ENCODE measurements at regions not wholly inside any gene's neighbourhood (a gene's known extent, or its start where the extent isn't known, plus 50 kb on each side); places are given as distances from the start of the nearest gene placed in this dataset.

- no peak overlapping the region for H3K14ac ChIP-seq (replicated peaks; ENCODE audit: low read depth, low read length)
- no peak overlapping the region for H3K4me3 ChIP-seq (ENCODE audit: insufficient read depth, low read depth, low read length)
- H3K36me3 ChIP-seq (ENCODE audit: control insufficient read depth, insufficient read depth, low read length) = no peaks in the 10 kb centered on the region
- H4K5ac ChIP-seq (ENCODE audit: low read depth, low read length) = no peak overlapping the region
- H3K9ac ChIP-seq (ENCODE audit: low read depth, low read length) = no peak overlapping the region
- H3K27ac ChIP-seq (ENCODE audit: insufficient read depth, low read length) = no peak overlapping the region
- no peak overlapping the region for H2BK20ac ChIP-seq (ENCODE audit: low read depth, low read length)
- H2AK9ac ChIP-seq (replicated peaks; ENCODE audit: low read depth, low read length, poor library complexity) = no peak overlapping the region
- no peak overlapping the region for H2AK5ac ChIP-seq (ENCODE audit: low read depth, low read length)
- no peak overlapping the region for H3K23ac ChIP-seq (ENCODE audit: low read depth, low read length)
- no TSS peak for BruUV-seq (replicated peaks)
- ATAC-seq (ENCODE audit: low read depth) = no peak
- no peak overlapping the region for H4K91ac ChIP-seq (ENCODE audit: insufficient read depth, low read depth, low read length)
- H2AFZ ChIP-seq (replicated peaks; ENCODE audit: low read length, poor library complexity) = no peak overlapping the region
- no peak overlapping the region for H4K8ac ChIP-seq (ENCODE audit: low read depth in 2 of 2, low read length in 2 of 2)
- H3K9me3 ChIP-seq (ENCODE audit: control insufficient read depth, insufficient read depth, low read length) = peaks cover 4% of the 10 kb centered on the region; the same call in 1 of the 2 replicates
- H3K56ac ChIP-seq (ENCODE audit: extremely low read depth, insufficient read depth, low read length) = no peak overlapping the region
- H3K4me1 ChIP-seq (ENCODE audit: control insufficient read depth, insufficient read depth, low read length) = no peaks in the 10 kb centered on the region
- H2BK120ac ChIP-seq (ENCODE audit: low read depth, low read length) = no peak overlapping the region
- dilution Hi-C loops (cut with HindIII; ENCODE audit: low sequenced_read_pairs, unreplicated experiment) = no loop called here
- no peak overlapping the region for H3K4ac ChIP-seq (ENCODE audit: low read depth, low read length)
- in situ Hi-C loops (cut with MboI; ENCODE audit: low sequenced_read_pairs) = no loop called here
- no peak overlapping the region for H3K18ac ChIP-seq (ENCODE audit: low read depth, low read length)
- no peak overlapping the region for H3K4me2 ChIP-seq (ENCODE audit: low read depth, low read length)
- no peaks in the 10 kb centered on the region for H4K20me1 ChIP-seq (ENCODE audit: insufficient read depth, low read length)
- no peaks in the 10 kb centered on the region for H3K79me1 ChIP-seq (ENCODE audit: low read depth in 1 of 2, low read length in 2 of 2)
- H3K9me1 ChIP-seq (ENCODE audit: insufficient read depth, low read length) = no peaks in the 10 kb centered on the region
- H3K27me3 ChIP-seq (ENCODE audit: control insufficient read depth, insufficient read depth, low read length) = no peaks in the 10 kb centered on the region
- ChIA-PET CTCF (no interaction called here), POLR2A (ENCODE audit: unreplicated experiment) (no interaction called here)
- no peak for TF ChIP-seq CEBPB (IDR thresholded peaks at IDR 0.05; ENCODE audit: low read depth, low read length)
- TF ChIP-seq RCOR1 (IDR thresholded peaks at IDR 0.05; ENCODE audit: insufficient replicate concordance, low read length) = no peak
- no peak for TF ChIP-seq SMC3 (IDR thresholded peaks at IDR 0.05; ENCODE audit: low read depth, low read length)
- no peak for TF ChIP-seq USF2 (IDR thresholded peaks at IDR 0.05; ENCODE audit: low read depth, low read length)
- no peak for TF ChIP-seq RFX5 (IDR thresholded peaks at IDR 0.05; ENCODE audit: low read depth, low read length)
- no peak for TF ChIP-seq POLR2A (IDR thresholded peaks at IDR 0.05; ENCODE audit: low read depth, low read length)
- H2BK15ac ChIP-seq (ENCODE audit: low read depth, low read length) = no peak overlapping the region
- DNase-seq = no peak
- intact Hi-C loops (cut with micrococcal nuclease) = no loop called here
- no peak overlapping the region for H2BK5ac ChIP-seq (ENCODE audit: low read depth, low read length, poor library complexity, severe bottlenecking)
These were observed 295.3 kb downstream of the IPO8 start for GRCh38 chr12:30400349-30400748.
